HG03354 (cell line): ENCODE measurements at regions not wholly inside any gene's neighbourhood (a gene's known extent, or its start where the extent isn't known, plus 50 kb on each side); places are given as distances from the start of the nearest gene placed in this dataset.
"Not testable (repeated sequence)": the region's sequence is repeated elsewhere in the genome, so short reads cannot be mapped to it uniquely, and the experiment has no call there.

Experiments
- ATAC-seq: cut with Tn5 transposase; IDR thresholded peaks from one replicate; pipeline ENCODE4 v1.9.1; 2021; ENCODE audit warnings: mild to moderate bottlenecking; ENCODE audit not compliant: unreplicated experiment, poor library complexity, severe bottlenecking

DNA sequence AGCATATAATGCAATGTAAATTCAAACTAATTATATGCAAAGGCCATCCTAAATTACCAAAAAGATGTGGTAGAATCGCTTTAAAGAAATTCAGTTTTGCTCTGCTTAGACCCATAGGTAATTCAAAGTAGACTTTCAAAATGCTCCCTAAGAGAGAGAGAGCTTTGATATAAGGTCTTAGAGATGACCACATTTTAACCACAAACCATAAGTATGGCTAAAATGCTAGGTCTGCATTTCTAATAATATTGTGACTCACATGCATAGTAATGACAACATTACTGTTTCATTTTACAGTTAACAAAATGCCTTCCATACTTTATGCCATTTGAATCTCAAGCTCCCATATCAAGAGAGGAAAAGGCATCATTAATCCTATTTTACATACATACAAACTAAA is 144.5 kb downstream of the RAD51AP2 start:
- no peak for ATAC-seq

DNA sequence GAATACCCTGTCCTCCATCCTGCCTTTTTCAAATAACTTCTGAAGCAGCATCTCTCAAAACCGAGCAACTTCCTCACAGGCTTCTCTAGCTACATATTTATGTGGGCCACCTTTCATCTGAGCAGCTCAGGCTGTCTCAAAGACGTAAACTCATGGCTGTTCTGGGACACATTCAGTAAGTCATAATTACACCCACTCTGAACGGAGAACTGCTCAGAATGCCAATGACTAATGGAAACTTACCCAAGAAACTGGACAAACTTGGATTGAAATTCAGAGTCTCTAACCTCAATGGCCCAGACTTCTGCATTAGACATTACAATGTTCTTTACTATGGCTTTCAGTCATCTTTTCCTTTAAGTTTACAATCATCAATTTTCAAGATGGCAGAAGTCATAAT is 145.2 kb downstream of the RAD51AP2 start:
- no peak for ATAC-seq

DNA sequence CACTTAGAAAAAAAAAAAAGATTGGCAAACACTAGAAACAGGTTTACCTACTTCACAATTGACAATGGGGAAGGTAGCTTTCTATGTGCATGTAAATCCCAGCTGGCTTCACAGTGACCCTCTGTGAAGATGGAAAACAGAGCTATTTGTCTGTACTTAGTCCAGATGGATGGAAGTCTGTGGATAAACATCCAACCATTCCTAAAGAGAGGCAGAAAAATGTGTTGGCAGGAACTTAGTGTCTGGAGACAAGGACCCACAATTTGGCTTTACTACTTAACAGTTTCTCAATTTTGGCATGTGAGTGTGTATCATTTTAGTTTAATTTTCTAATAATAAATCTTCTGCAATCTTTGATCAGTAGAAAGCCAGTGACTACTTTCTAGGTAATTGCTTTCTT is 154.4 kb downstream of the RAD51AP2 start:
- ATAC-seq = no peak

DNA sequence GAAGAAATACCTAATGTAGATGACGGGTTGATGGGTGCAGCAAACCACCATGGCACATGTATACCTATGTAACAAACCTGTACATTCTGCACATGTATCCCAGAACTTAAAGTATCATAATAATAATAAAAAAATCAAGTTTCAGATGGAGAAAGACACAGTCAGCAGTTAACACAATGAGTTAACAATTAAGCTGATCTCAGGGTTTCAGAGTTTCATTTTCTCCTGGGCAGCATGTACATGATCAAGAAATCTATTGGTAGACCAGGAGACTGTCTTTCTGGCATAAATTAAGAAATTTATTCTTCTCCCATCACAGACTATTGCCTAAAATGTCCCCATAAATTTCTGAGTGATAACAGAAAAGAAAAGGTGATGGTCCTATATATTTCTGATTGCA is 155.3 kb downstream of the RAD51AP2 start:
- ATAC-seq = peak; percentile 54

DNA sequence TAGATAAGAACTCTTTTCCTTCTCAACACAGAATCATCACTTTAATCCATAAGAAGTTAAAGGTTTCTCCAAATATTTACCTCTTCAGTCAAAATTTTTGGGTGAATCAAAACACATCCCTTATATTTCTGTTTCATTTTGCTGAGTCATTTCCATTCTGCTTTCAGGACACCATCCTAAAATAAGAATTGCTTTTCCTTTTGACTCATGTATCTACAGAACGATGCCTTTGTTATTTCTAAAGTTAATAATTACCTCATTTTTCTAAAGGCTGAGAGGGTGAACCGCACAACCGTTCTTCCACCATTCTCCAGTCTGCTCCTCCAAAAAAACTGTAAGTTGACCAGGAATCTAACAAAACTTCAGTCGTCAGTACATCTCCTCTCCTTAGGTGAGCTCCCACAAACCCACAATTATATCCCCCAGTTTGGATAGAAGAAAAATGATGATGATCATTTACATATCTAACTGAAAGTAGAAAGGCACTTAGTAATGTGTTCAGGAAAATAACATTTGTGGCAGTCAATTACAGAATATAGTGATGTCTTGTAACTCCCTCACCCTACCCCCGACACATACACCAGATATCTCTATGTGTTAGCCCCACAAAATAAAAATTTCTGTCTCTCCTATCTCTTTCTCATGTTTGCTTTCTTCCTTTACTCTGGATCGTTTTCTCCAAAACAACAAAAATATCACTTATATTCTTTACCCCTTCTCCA is 162.5 kb downstream of the RAD51AP2 start:
- peak; percentile 97 for ATAC-seq

DNA sequence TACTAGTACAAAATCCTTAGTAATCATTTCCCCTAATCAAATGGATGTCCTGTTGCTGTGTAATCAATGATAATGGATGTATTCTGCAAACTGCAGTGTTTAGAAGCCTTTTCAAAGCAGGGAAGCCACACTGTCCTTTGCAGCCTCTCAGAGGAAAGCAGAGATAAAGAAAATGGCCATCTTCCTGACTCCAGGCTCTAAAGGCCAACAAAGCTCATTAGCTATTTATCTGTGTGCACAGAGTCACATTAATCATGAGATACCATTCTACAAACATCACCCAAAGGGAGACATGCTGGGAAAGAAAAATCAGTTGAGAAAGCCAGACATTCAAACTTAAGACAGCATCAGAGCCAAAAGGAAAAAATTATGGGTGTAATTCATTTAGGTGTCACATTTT is 165.0 kb downstream of the RAD51AP2 start:
- no peak for ATAC-seq

DNA sequence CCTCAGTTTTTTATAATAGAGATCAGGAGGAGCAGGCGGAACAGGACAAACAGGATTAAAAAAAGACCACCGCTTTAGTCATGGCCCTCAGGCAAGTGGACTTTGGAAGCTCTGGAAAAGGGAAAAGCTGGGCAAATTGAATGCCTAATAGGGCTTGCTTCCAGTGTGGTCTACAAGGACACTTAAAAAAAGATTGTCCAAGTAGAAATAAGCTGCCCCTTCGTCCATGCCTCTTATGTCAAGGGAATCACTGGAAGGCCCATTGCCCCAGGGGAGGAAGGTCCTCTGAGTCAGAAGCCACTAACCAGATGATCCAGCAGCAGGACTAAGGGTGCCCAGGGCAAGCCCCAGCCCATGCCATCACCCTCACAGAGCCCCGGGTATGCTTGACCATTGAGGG is 175.5 kb downstream of the RAD51AP2 start:
- not testable (repeated sequence) for ATAC-seq

DNA sequence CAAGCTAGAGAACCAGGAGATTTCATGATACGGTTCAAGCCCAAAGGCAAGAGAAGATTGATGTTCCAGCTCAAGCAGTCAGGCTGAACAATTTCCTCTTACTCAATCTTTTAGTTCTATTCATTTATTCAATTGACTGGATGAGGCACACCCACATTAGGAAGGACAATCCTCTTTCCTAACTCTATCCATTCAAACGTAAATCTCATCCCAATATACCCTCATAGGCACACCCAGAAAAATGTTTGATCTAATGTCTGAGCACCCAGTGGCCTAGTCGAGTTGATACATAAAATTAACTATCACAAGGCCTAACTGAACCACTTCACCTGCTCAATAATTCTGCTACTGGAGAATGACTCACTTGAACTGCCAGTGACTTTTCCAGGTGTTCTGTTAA is 180.7 kb downstream of the RAD51AP2 start:
- ATAC-seq = no peak

DNA sequence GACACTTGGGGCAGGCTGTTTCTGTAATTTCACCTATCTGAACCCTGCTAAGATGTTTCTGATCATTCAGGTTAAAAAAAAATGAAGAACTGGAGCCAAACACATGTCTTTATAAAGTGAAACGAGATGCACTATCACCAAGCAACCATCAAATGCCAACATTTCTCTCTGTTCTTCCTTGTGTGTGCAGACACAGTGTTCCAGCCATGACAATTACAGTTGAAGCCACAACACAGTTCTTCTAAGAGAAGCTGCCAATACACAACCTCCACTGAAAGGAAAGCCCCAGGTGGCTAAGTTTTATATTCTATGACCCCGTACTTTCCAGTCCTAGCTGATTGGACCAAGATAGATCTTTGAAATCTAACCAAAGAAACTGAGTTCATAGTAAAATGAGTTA is 181.8 kb downstream of the RAD51AP2 start:
- ATAC-seq = no peak

DNA sequence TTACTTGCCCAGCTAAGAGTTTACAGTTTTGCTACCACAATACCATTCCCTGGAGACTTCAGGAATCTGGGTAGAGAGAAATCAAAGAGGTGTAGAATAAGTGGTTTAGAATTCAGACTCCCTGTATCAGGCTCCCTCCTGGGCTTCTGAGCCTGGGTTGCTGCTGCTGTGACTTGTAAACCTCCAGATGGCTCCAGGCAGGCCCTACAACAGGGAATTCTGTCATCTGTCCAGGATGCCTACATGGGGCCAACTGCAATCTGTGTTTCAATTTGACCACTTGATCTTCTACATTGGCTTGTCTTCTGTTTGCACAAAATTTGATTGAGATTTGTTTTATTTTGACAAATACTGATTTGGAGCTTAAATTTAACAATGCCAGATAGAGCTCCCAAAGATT is 183.9 kb downstream of the RAD51AP2 start:
- no peak for ATAC-seq

DNA sequence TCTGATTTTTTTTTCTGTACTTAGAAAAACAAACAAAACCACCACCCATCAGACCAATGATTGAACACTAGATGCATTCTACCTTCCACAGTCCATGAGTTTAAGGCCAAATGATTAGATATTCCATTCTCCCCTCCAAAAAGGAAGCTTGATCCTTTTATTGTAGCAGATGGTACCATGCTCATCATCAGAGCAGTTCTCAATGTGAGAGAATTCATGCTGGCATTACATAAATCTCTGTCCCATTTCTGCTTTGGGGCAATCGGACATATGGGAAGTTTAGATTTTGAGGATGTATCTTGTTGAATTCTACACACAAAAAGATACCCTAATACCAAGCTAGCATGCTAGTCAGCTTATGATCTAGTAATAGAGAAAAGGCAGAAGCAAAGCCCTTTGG is 186.6 kb downstream of the RAD51AP2 start:
- ATAC-seq = no peak

DNA sequence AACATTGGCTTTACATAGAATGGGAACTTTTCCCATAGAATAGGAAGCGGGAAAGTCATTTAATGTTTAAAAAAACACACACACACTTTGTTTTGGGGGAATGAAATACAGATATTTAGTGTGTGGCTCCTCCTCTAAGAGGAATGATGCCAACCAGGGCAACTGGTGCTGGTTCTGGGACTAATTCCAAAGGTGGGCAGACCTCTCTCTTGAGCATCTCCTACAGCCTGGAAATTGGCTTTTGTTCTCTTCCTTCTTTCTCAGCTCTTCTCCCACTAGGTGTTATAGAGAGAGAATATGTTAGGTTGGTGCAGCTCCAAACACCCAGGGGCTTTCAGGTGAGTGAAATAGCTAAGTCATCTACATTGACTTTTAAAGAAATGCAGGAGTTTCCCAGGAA is 190.1 kb downstream of the RAD51AP2 start:
- ATAC-seq = no peak

DNA sequence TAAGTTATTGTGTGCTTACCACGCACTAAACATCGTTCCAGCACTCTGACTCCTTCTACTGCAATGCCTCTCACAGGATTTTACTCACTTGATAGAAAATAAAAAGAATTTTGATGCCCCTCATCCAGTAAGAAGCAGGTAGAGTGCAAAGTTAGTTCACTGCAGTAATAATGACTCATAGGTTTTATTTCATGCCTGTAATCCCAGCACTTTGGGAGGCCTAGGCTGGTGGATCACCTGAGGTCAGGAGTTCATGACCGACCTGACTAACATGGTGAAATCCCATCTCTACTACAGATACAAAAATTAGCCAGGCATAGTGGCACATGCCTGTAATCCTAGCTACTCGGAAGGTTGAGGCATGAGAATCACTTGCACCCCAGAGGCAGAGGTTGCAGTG is 190.6 kb downstream of the RAD51AP2 start:
- ATAC-seq = no peak

DNA sequence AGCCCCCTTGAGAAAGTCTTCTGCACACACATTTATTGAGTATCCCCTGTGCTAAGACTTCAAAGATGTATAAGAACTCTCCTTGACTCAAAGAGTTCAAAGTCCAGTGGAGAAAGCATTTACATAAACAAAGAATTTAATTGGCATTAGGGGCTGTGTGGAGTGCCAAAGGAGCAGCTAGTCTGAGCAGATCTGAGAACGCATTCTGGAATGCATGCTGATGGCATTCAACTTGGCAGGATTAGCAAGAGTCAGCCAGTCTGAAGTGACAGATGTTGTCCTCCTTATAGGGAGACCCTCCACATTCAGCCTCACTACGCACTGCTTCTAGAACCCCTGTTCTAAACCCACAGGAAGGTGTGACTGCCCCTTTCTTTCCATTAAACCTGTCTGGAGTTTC is 191.5 kb downstream of the RAD51AP2 start:
- ATAC-seq = no peak

DNA sequence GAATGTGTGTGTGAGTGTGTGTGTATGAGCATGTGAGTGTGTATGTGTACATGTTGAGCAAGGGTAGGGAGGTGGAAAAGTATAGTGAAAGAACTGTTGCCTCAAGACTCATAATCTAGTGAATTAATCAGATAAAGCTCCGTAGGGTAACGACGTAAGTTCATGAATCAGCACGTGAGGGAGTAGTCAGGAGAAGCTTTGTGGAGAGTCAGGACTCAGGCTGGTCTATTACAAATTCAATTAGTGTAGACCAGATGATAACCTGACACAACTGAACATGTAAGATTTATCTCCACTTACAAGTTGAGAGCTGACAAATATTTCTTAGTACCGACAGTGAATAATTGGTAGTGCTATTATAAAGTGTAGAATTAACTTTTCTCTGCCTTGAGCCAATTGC is 194.5 kb downstream of the RAD51AP2 start:
- ATAC-seq = no peak

DNA sequence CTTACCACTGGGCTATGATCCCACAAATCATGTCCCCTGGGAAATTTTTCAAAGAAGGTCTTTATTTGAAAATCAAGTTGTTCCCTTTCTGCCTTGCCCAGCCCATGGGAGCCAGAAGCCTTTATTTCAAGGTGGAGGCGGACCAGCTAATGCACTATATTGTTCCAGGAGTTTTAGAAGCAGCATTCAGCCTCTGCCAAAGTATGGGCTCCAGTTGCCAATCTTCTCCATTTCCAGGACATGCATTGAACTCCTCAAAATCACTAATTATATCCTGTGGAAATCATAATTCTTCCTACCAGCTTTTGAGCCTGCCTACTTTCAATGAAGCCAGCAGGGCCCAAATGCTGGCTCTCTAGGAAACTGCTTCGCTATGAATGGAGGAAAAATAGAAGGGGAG is 195.8 kb downstream of the RAD51AP2 start:
- ATAC-seq = no peak

DNA sequence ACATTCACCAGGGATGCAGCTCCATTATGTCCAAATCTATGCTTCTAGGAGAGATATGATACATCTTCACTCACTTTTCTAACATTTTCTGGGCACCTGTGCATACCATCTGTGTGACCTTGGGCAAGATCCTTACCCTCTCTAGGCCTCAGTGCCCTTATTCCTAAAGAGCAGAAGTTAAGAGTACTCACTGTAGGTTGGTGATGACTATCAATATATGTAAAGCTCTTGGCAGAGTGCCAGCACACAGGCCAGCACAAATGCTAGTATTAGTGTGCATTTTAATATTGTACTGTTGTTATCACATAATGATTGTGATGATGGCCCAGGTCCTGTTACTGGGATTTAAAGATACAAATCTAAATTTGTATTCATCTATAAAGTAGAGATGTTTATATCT is 199.2 kb downstream of the RAD51AP2 start:
- no peak for ATAC-seq

DNA sequence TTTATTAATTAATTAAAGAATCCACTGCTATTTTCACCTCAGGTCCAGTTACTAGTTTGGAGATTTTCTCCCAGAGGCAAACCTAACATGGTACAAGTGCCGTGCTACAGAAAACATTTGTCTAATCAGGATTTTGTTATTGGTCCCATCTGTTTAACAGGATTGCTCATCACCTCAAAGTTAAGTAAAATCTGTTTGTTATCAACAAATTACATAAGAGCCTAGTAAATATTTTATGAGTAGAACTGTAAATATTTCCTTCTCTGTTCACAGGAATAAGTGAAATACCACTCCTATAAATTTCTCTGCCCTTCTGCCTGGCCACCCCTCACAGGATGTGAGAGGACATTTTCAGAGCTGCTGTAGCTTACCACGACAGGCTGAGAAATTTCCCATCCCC is 200.2 kb downstream of the RAD51AP2 start:
- ATAC-seq = no peak

DNA sequence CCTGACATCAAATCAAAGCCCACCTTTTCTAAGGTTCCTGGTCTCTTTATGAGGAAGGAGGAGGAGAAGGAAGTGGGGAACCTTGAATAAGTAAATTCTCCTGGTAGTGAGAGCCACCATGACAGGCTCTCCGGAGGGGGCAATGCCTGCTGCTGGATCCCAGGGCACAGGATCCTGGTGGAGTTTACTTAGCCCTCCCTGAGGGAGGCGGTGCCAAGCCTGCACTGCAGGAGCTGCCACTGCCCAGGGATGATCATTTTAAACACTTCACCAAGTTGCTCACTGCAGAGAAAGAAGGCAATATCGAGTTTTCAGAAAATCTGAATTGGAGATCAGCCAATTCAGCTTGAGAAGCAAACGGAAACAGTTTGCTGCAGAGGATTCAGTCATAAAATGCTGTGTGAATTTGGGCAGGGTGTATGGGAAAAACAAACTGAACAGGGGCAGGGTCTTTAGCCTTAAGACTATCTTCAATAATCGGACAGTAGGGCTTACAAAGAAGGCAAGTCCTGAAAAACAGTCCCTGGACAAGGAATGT is 200.7 kb downstream of the RAD51AP2 start:
- no peak for ATAC-seq

DNA sequence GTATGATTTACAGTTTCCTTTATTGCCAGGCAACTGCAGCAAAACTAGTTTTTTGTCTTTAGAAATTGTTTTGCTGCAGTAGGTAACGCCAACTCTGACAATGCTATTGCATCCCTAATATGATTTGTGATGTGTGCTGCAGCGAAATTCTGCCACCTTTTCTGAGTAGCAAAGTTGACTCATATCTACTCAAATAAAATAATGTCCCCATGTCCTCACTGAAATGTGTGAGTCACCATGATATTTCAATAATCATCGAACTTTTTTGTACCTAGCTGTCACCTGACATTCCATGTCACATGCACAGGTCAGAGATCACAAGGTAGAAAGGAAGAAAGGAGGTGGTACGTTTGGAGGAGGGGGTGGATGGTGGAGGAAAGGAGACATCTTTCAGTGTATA is 205.0 kb downstream of the RAD51AP2 start:
- no peak for ATAC-seq

DNA sequence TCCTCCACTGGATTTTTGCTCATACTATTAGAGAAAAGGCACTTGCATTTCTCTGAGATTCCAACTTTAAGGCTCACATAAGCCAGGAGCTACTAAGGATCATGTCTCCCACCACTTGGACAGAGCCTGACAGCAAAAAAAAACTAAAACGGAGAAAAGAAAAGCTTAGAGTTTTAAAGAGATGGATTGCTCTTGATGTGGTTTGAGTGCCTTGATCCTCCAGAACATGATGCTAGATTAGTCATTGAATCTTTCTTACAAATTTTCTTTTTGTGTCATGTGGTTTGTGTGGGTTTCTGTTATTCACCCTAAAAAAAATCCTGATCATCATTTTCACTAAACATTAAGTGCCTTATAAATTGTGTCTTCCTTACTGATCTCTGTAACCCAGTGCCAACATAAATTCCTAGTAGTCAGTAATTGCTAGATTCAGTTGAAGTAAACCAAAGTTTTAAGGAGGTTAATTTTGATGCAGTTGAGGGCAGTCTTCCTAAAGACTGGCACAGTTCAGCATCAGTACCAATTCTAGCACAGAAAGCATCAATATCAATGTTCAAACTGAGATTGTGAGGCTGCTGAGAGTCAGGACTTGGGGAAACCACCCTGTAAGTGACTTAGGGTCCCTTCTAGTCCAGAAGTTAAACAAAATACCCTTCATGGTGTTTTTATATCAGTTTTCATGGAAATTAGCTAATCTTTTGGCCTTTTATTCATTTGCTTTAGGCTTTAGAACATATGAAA is 206.3 kb downstream of the RAD51AP2 start:
- ATAC-seq = no peak
